ENCODE measurements at regions not wholly inside any gene's neighbourhood (a gene's known extent, or its start where the extent isn't known, plus 50 kb on each side); places are given as distances from the start of the nearest gene placed in this dataset.

- TF ChIP-seq CTCF (IDR thresholded peaks at IDR 0.05), result no peak
- no peak for TF ChIP-seq POLR2AphosphoS5 (IDR thresholded peaks at IDR 0.05)
- TF ChIP-seq POLR2A (IDR thresholded peaks at IDR 0.05), result no peak
- DNase-seq (ENCODE audit: low spot score in 2 of 2), result no peak
- intact Hi-C loops (cut with DNase I; ENCODE audit: low total_unique reads), result no loop called here
These were observed 90.9 kb upstream of the LGSN start for GRCh38 chr6:63410435-63411426.

GRCh38 chr6:63415286-63415685 is 95.5 kb upstream of the LGSN start:
- TF ChIP-seq POLR2A (IDR thresholded peaks at IDR 0.05) (no peak), POLR2AphosphoS5 (IDR thresholded peaks at IDR 0.05) (no peak), CTCF (IDR thresholded peaks at IDR 0.05) (no peak)
- Histone ChIP-seq H3K9me3 (no peaks in the 10 kb centered on the region), H3K36me3 (no peaks in the 10 kb centered on the region), H3K4me1 (no peaks in the 10 kb centered on the region), H3K27me3 (no peaks in the 10 kb centered on the region), H3K27ac (no peak overlapping the region), H3K4me3 (no peak overlapping the region)
- intact Hi-C loops (cut with DNase I; ENCODE audit: low total_unique reads), result no loop called here
- DNase-seq (ENCODE audit: low spot score in 2 of 2), result no peak

More at GRCh38 chr6:63410435-63411426, 90.9 kb upstream of the LGSN start:
- H3K36me3 ChIP-seq, result no peaks in the 10 kb centered on the region
- H3K9me3 ChIP-seq, result no peaks in the 10 kb centered on the region
- no peaks in the 10 kb centered on the region for H3K4me1 ChIP-seq
- no peaks in the 10 kb centered on the region for H3K27me3 ChIP-seq
- H3K4me3 ChIP-seq, result no peak overlapping the region
- H3K27ac ChIP-seq, result no peak overlapping the region

GRCh38 chr6:63418741-63419140 is 99.0 kb upstream of the LGSN start:
- no peak for DNase-seq (ENCODE audit: low spot score in 2 of 2)
- no peaks in the 10 kb centered on the region for H3K27me3 ChIP-seq
- H3K27ac ChIP-seq, result no peak overlapping the region
- H3K36me3 ChIP-seq, result no peaks in the 10 kb centered on the region
- intact Hi-C loops (cut with DNase I; ENCODE audit: low total_unique reads), result no loop called here
- no peaks in the 10 kb centered on the region for H3K9me3 ChIP-seq
- no peaks in the 10 kb centered on the region for H3K4me1 ChIP-seq
- H3K4me3 ChIP-seq, result no peak overlapping the region
- TF ChIP-seq CTCF (IDR thresholded peaks at IDR 0.05), result no peak
- no peak for TF ChIP-seq POLR2AphosphoS5 (IDR thresholded peaks at IDR 0.05)
- no peak for TF ChIP-seq POLR2A (IDR thresholded peaks at IDR 0.05)

GRCh38 chr6:63424636-63425035 is 104.9 kb upstream of the LGSN start:
- DNase-seq (ENCODE audit: low spot score in 2 of 2), result no peak
- H3K27ac ChIP-seq, result no peak overlapping the region
- H3K4me1 ChIP-seq, result no peaks in the 10 kb centered on the region
- no peaks in the 10 kb centered on the region for H3K9me3 ChIP-seq
- H3K27me3 ChIP-seq, result no peaks in the 10 kb centered on the region
- no peaks in the 10 kb centered on the region for H3K36me3 ChIP-seq
- TF ChIP-seq POLR2AphosphoS5 (IDR thresholded peaks at IDR 0.05) (no peak), CTCF (IDR thresholded peaks at IDR 0.05) (no peak), POLR2A (IDR thresholded peaks at IDR 0.05) (no peak)
- intact Hi-C loops (cut with DNase I; ENCODE audit: low total_unique reads), result no loop called here
- no peak overlapping the region for H3K4me3 ChIP-seq

- Histone ChIP-seq H3K4me3 (no peak overlapping the region), H3K36me3 (no peaks in the 10 kb centered on the region), H3K27me3 (no peaks in the 10 kb centered on the region), H3K27ac (no peak overlapping the region), H3K9me3 (no peaks in the 10 kb centered on the region), H3K4me1 (no peaks in the 10 kb centered on the region)
- no peak for DNase-seq (ENCODE audit: low spot score in 2 of 2)
- no peak for TF ChIP-seq POLR2A (IDR thresholded peaks at IDR 0.05)
- TF ChIP-seq POLR2AphosphoS5 (IDR thresholded peaks at IDR 0.05), result no peak
- no peak for TF ChIP-seq CTCF (IDR thresholded peaks at IDR 0.05)
- intact Hi-C loops (cut with DNase I; ENCODE audit: low total_unique reads), result no loop called here
These were observed 105.7 kb upstream of the LGSN start for GRCh38 chr6:63425493-63425892.

Measured in breast epithelium (tissue), 4 donors.